GM23248 (cell line): ENCODE measurements at regions not wholly inside any gene's neighbourhood (a gene's known extent, or its start where the extent isn't known, plus 50 kb on each side); places are given as distances from the start of the nearest gene placed in this dataset.

Experiments
- EZH2 ChIP-seq: fragments of 200-600 bp; sonication (generic); IDR thresholded peaks from 2 replicates; pipeline ENCODE4 v1.6.1; 2018; ENCODE audit warnings: antibody characterized with exemption, mild to moderate bottlenecking; ENCODE audit not compliant: insufficient read depth, poor library complexity, severe bottlenecking
- EZH2phosphoT487 ChIP-seq: fragments of 200-600 bp; sonication (generic); IDR thresholded peaks from 2 replicates; pipeline ENCODE4 v1.6.1; 2018; ENCODE audit warnings: antibody characterized with exemption, moderate library complexity, mild to moderate bottlenecking, low read depth; ENCODE audit not compliant: insufficient read depth

- TF ChIP-seq EZH2: no peak
- TF ChIP-seq EZH2phosphoT487: no peak
Observed at GRCh38 chr11:12602421-12602820, 71.8 kb upstream of the TEAD1 start.
